ENCODE measurements at regions not wholly inside any gene's neighbourhood (a gene's known extent, or its start where the extent isn't known, plus 50 kb on each side); places are given as distances from the start of the nearest gene placed in this dataset.

DNA sequence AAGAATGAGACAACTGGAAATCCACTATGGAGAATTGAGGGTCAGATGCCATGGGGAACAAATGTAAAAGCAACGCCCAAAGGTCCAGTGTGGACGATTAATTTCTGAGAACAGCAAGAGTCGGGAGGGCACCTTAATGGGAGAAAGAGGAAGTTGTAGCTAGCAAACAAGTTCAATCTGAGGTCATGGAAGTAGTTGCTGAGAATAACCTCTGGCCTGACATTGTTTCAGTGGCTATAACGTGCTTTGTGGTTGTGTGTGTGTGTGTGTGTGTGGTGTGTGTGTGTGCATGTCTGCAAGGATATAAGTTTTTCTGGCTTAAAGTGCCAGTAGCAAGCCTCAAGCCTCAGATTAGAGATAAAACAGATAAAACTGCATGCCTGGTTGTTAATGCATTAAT, 1630.1 kb upstream of the TENM4 start:
- Histone ChIP-seq H3K9me3 (ENCODE audit: control insufficient read depth in 1 of 2, low read length in 2 of 2) (no peaks in the 10 kb centered on the region), H3K27ac (ENCODE audit: low read length) (no peak overlapping the region), H3K4me3 (ENCODE audit: low read depth in 1 of 2, low read length in 2 of 2) (no peak overlapping the region)

DNA sequence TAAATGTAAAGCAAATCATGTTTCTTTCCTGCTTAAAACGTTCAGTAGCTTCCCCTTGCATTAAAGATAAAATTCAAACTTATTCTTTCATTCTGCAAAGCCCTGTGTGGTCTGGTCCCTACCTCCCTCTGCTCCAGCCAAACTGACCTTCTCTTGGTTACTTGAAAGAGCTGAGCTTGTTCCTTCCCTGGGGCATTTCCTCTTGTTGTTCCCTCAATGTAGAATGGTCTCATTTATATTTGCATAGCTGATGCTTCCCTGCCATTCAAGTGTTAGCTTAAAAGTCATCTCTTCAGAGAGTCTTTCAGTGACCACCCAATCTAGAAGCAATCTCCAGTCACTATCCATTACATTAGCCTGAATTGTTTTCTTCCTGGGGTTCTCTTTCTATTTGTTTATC, 1618.5 kb upstream of the TENM4 start:
- H3K9me3 ChIP-seq (ENCODE audit: control insufficient read depth in 1 of 2, low read length in 2 of 2) = no peaks in the 10 kb centered on the region
- no peaks in the 10 kb centered on the region for H3K27me3 ChIP-seq (ENCODE audit: low read depth, low read length)
- no peaks in the 10 kb centered on the region for H3K36me3 ChIP-seq (ENCODE audit: control insufficient read depth in 1 of 2, insufficient read depth in 2 of 2, low read length in 2 of 2)
- H3K4me3 ChIP-seq (ENCODE audit: low read depth in 1 of 2, low read length in 2 of 2) = no peak overlapping the region
- no peaks in the 10 kb centered on the region for H3K4me1 ChIP-seq (ENCODE audit: control insufficient read depth in 1 of 2, insufficient read depth in 2 of 2, low read length in 2 of 2)
- H3K27ac ChIP-seq (ENCODE audit: low read length) = no peak overlapping the region

More for the DNA sequence above, 1630.1 kb upstream of the TENM4 start:
- Histone ChIP-seq H3K4me1 (ENCODE audit: control insufficient read depth in 1 of 2, insufficient read depth in 2 of 2, low read length in 2 of 2) (peaks cover 0 to 6% of the 10 kb centered on the region in 2 donors), H3K36me3 (ENCODE audit: control insufficient read depth in 1 of 2, insufficient read depth in 2 of 2, low read length in 2 of 2) (no peaks in the 10 kb centered on the region), H3K27me3 (ENCODE audit: low read depth, low read length) (no peaks in the 10 kb centered on the region)

DNA sequence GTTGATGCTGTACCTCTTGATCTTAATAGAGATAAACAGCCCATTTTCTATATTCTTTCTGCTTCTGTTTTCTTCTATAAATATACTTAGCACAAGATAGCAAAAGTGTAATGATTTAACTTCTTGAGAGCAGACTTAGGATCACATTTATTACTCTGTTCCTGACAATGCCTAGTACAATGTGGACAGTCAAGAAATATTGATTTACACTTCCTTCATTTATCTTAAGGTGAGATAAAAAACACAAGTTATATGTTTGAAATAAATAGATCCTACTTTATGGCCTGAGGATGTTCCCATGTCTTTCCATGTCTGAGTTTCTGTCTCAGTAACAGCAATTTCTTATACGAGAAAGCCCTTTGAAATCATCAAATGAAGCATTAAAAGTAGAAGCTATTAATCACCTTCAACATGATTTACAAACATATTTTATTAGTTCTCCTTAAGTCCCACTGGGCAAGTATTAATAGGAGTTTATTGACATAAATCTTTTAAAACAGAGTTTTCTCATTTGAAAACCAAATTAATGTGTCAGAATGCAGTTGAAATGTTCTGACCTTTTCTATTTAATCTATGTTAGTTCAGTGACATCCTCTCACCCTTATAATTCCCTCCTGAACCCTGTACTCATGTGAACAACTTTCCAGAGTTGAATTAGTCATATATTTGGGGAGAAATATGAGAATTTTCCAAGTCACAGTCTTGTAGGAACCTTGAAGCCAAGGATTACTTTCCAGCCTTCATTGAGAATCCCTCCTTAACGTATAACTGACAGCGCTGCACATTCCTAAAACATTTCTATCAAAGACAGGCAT, 1611.7 kb upstream of the TENM4 start:
- no peak overlapping the region for H3K4me3 ChIP-seq (ENCODE audit: low read depth in 1 of 2, low read length in 2 of 2)
- H3K27ac ChIP-seq (ENCODE audit: low read length) = no peak overlapping the region
- H3K36me3 ChIP-seq (ENCODE audit: control insufficient read depth in 1 of 2, insufficient read depth in 2 of 2, low read length in 2 of 2) = no peaks in the 10 kb centered on the region
- no peaks in the 10 kb centered on the region for H3K27me3 ChIP-seq (ENCODE audit: low read depth, low read length)
- H3K9me3 ChIP-seq (ENCODE audit: control insufficient read depth in 1 of 2, low read length in 2 of 2) = no peaks in the 10 kb centered on the region
- no peaks in the 10 kb centered on the region for H3K4me1 ChIP-seq (ENCODE audit: control insufficient read depth in 1 of 2, insufficient read depth in 2 of 2, low read length in 2 of 2)

DNA sequence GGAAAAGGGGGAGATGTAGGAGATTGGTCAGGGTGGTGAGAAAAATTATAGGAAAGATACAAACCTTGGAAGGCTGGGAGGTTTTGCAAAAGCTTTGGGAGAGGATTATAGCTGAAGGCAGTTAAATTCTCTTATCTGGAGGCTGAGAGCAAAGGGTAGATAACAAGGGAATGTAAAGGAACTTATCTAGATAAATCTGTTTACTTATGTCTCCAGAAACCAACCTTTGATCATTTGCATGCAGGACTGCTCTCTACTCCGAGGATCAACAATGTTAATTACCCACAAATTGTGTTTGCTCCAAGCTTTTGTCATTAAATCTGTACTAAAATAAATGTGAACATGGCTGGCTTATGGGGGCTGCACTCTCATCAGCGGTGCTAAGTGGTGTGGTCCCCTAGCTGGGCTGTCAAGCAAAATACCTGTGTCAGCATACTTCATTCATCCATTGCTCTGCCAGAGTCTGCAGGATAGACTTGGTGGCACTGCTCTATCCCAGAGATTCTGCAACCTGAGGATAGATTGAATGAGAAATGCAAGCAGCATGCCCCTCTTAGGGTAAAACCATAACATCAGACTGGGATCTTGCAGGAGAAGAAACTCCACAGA, 1599.2 kb upstream of the TENM4 start:
- H3K9me3 ChIP-seq (ENCODE audit: control insufficient read depth in 1 of 2, low read length in 2 of 2) = peaks cover 4 to 8% of the 10 kb centered on the region in 2 donors
- no peak overlapping the region for H3K4me3 ChIP-seq (ENCODE audit: low read depth in 1 of 2, low read length in 2 of 2)
- no peaks in the 10 kb centered on the region for H3K36me3 ChIP-seq (ENCODE audit: control insufficient read depth in 1 of 2, insufficient read depth in 2 of 2, low read length in 2 of 2)
- no peaks in the 10 kb centered on the region for H3K27me3 ChIP-seq (ENCODE audit: low read depth, low read length)
- H3K4me1 ChIP-seq (ENCODE audit: control insufficient read depth in 1 of 2, insufficient read depth in 2 of 2, low read length in 2 of 2) = no peaks in the 10 kb centered on the region
- no peak overlapping the region for H3K27ac ChIP-seq (ENCODE audit: low read length)

DNA sequence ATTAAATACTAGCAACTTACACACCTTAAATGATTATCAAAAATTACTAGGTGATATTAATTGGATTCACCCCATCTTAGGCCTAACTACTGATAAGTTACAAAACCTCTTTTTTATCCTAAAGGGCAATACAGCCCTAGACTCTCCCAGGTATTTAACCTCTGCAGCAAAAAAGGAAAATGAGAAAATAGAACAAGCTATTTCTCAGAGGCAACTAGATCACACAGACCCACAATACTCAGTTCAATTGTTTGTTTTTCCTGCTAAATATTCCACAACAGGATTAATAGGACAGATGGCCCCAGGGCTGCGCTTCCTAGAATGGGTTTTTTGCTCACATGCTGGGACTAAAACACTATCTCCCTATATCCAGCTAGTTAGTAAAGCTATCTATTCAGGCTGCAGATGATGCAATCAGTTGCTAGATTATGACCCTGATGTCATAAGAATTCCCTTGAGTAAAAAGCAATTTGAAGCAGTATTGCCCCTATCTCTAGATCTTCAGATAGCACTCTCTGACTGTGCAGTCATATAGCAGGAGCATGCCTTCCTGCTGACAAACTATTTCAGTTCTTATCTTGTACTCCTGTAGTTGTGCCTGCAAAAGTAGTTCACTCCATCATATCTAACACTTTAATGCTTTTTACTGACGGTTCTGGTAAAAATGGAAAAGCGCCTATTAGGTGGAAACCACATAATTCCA, 1595.5 kb upstream of the TENM4 start:
- Histone ChIP-seq H3K4me1 (ENCODE audit: control insufficient read depth in 1 of 2, insufficient read depth in 2 of 2, low read length in 2 of 2) (no peaks in the 10 kb centered on the region), H3K4me3 (ENCODE audit: low read depth in 1 of 2, low read length in 2 of 2) (no peak overlapping the region), H3K27ac (ENCODE audit: low read length) (no peak overlapping the region), H3K9me3 (ENCODE audit: control insufficient read depth in 1 of 2, low read length in 2 of 2) (peaks cover 4 to 9% of the 10 kb centered on the region in 2 donors), H3K36me3 (ENCODE audit: control insufficient read depth in 1 of 2, insufficient read depth in 2 of 2, low read length in 2 of 2) (no peaks in the 10 kb centered on the region), H3K27me3 (ENCODE audit: low read depth, low read length) (no peaks in the 10 kb centered on the region)

DNA sequence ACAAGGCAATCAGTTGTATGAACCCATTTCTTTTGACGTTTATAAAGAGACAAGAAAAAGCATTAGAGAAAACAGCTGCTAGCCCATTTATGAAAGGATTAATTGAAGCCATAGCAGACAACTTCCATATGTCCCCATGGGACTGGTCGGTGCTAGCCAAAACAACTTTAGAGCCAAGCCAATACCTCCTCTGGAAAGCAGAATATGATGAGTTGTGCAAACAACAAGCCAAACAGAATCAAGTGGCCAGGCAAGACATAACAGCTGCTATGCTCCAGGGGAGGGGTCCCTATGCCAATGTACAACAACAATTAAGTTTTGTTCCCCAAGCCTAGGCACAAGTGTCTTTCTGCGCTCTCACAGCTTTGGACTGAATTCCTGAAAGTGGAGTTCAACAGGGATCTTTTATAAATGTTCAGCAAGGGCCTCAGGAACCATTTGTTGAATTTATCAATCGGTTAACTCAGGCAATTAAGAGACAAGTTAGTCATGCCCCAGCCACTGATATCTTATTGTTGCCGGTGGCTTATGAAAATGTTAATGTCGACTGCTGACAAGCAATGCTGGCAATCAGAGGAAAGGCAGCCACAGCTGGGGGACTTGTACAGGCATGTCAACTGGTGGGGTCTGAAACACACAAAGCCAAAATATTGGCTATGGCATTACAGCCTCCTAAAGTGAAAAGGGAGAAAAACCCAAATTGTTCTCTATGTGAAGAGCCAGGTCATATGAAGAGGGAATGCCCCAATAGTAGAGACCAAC, 1593.1 kb upstream of the TENM4 start:
- H3K36me3 ChIP-seq (ENCODE audit: control insufficient read depth in 1 of 2, insufficient read depth in 2 of 2, low read length in 2 of 2) = no peaks in the 10 kb centered on the region
- no peak overlapping the region for H3K4me3 ChIP-seq (ENCODE audit: low read depth in 1 of 2, low read length in 2 of 2)
- peaks cover 4 to 10% of the 10 kb centered on the region in 2 donors for H3K9me3 ChIP-seq (ENCODE audit: control insufficient read depth in 1 of 2, low read length in 2 of 2)
- H3K27me3 ChIP-seq (ENCODE audit: low read depth, low read length) = no peaks in the 10 kb centered on the region
- H3K4me1 ChIP-seq (ENCODE audit: control insufficient read depth in 1 of 2, insufficient read depth in 2 of 2, low read length in 2 of 2) = no peaks in the 10 kb centered on the region
- no peak overlapping the region for H3K27ac ChIP-seq (ENCODE audit: low read length)

DNA sequence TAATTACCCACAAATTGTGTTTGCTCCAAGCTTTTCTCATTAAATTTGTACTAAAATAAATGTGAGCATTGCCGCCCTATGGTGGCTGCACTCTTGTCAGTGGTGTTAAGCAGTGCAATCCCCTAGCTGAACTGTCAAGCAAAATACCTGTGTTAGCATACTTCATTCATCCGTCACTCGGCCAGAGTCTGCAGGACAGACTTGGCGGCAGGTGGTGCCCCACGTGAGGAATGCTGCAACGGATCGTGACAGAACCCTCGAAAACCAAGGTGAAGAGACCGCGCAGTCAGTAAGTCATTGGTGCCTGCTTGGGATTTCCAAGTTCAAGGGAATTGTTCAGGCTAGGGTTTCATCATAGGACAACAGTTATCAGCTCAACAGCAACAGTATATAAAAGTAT, 1592.1 kb upstream of the TENM4 start:
- H3K36me3 ChIP-seq (ENCODE audit: control insufficient read depth in 1 of 2, insufficient read depth in 2 of 2, low read length in 2 of 2) = no peaks in the 10 kb centered on the region
- H3K27me3 ChIP-seq (ENCODE audit: low read depth, low read length) = no peaks in the 10 kb centered on the region
- no peak overlapping the region for H3K27ac ChIP-seq (ENCODE audit: low read length)
- peaks cover 4 to 10% of the 10 kb centered on the region in 2 donors for H3K9me3 ChIP-seq (ENCODE audit: control insufficient read depth in 1 of 2, low read length in 2 of 2)
- H3K4me3 ChIP-seq (ENCODE audit: low read depth in 1 of 2, low read length in 2 of 2) = no peak overlapping the region
- no peaks in the 10 kb centered on the region for H3K4me1 ChIP-seq (ENCODE audit: control insufficient read depth in 1 of 2, insufficient read depth in 2 of 2, low read length in 2 of 2)

DNA sequence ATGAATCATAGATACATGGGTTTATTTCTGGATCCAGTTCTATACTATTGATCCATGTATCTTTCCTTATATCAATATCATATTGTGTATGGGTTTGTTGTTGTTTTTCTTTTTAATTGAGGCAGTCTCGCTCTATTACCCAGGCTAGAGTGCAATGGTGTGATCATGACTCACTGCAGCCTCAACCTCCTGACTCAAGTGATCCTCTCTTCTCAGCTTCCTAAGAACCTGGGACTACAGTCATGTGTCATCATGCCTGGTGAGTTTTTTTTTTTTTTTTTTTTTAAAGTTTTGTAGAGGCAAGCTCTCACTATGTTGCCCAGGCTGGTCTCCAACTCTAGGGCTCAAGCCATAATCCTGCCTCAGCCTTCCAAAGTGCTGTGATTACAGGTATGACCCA, 1589.4 kb upstream of the TENM4 start:
- no peak overlapping the region for H3K27ac ChIP-seq (ENCODE audit: low read length)
- peaks cover 0 to 2% of the 10 kb centered on the region in 2 donors for H3K9me3 ChIP-seq (ENCODE audit: control insufficient read depth in 1 of 2, low read length in 2 of 2)
- no peaks in the 10 kb centered on the region for H3K27me3 ChIP-seq (ENCODE audit: low read depth, low read length)
- no peaks in the 10 kb centered on the region for H3K4me1 ChIP-seq (ENCODE audit: control insufficient read depth in 1 of 2, insufficient read depth in 2 of 2, low read length in 2 of 2)
- no peaks in the 10 kb centered on the region for H3K36me3 ChIP-seq (ENCODE audit: control insufficient read depth in 1 of 2, insufficient read depth in 2 of 2, low read length in 2 of 2)
- no peak overlapping the region for H3K4me3 ChIP-seq (ENCODE audit: low read depth in 1 of 2, low read length in 2 of 2)

DNA sequence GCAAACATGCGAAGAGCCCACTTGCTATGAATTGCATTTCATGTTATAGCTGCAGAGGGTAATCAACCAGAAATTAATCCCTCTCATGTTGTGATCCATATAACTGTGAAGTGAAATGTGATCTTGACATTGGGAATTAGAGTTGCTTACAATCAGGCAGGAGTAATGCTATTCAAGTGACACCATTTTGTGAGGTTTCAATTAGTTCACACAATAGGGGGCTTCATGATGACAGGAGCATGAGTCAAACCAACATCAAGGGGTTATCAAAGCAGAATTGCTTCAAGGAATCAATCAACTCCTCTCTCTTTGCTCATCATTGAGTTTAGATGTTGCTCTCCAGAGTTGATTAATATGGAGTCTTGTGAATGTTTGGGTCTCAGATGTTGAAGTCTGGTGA, 1585.2 kb upstream of the TENM4 start:
- Histone ChIP-seq H3K9me3 (ENCODE audit: control insufficient read depth in 1 of 2, low read length in 2 of 2) (no peaks in the 10 kb centered on the region), H3K4me1 (ENCODE audit: control insufficient read depth in 1 of 2, insufficient read depth in 2 of 2, low read length in 2 of 2) (no peaks in the 10 kb centered on the region), H3K4me3 (ENCODE audit: low read depth in 1 of 2, low read length in 2 of 2) (no peak overlapping the region), H3K27ac (ENCODE audit: low read length) (no peak overlapping the region), H3K27me3 (ENCODE audit: low read depth, low read length) (no peaks in the 10 kb centered on the region), H3K36me3 (ENCODE audit: control insufficient read depth in 1 of 2, insufficient read depth in 2 of 2, low read length in 2 of 2) (no peaks in the 10 kb centered on the region)

DNA sequence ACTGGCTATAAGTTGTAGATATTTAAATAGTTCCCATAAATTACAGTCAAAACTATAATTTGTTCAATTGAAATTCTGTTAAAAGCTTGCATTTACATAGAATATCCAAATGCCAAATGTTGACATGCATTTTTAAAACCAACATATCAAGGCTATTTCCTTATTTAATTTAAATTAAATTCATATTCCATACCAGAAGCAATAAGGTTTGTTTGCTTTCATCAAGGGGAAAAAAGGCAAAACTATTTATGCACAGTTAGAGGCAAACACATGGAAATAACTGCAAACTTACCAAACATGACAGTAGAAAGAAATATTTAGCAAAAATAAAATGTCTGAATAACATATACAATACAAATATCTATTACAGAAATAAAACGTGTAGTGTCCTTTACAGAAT, 1581.2 kb upstream of the TENM4 start:
- no peaks in the 10 kb centered on the region for H3K4me1 ChIP-seq (ENCODE audit: control insufficient read depth in 1 of 2, insufficient read depth in 2 of 2, low read length in 2 of 2)
- no peaks in the 10 kb centered on the region for H3K9me3 ChIP-seq (ENCODE audit: control insufficient read depth in 1 of 2, low read length in 2 of 2)
- no peak overlapping the region for H3K27ac ChIP-seq (ENCODE audit: low read length)

DNA sequence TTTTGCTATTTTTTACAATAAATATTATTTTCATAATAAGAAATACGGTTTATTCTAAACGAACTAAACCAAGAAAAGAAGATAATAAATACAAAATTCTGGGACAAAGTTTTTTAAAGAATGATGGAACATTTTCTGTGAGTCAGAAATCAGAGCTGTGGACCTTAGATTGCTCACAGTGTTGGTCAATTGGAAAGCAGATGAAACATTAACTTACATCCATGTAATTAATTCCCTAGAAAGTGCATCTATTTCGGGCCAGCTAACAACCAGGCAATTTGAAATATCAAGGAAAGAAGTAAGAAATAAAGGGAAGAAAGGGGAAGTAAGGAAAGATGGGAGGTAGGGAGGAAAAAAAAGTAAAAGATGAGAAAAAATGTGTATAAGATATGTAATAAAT, 1569.8 kb upstream of the TENM4 start:
- Histone ChIP-seq H3K27me3 (ENCODE audit: low read depth, low read length) (no peaks in the 10 kb centered on the region), H3K4me3 (ENCODE audit: low read depth in 1 of 2, low read length in 2 of 2) (no peak overlapping the region), H3K27ac (ENCODE audit: low read length) (no peak overlapping the region), H3K9me3 (ENCODE audit: control insufficient read depth in 1 of 2, low read length in 2 of 2) (no peaks in the 10 kb centered on the region), H3K4me1 (ENCODE audit: control insufficient read depth in 1 of 2, insufficient read depth in 2 of 2, low read length in 2 of 2) (no peaks in the 10 kb centered on the region), H3K36me3 (ENCODE audit: control insufficient read depth in 1 of 2, insufficient read depth in 2 of 2, low read length in 2 of 2) (no peaks in the 10 kb centered on the region)

More for the DNA sequence above, 1581.2 kb upstream of the TENM4 start:
- no peaks in the 10 kb centered on the region for H3K27me3 ChIP-seq (ENCODE audit: low read depth, low read length)
- no peak overlapping the region for H3K4me3 ChIP-seq (ENCODE audit: low read depth in 1 of 2, low read length in 2 of 2)
- H3K36me3 ChIP-seq (ENCODE audit: control insufficient read depth in 1 of 2, insufficient read depth in 2 of 2, low read length in 2 of 2) = no peaks in the 10 kb centered on the region

All from muscle layer of duodenum (tissue), 2 donors.